SK-N-SH (cell line): ENCODE measurements at regions not wholly inside any gene's neighbourhood (a gene's known extent, or its start where the extent isn't known, plus 50 kb on each side); places are given as distances from the start of the nearest gene placed in this dataset.

Source experiments
- CTCF ChIA-PET: fragments of 300-600, 350-600 bp; formaldehyde crosslinking; extraction: SDS; loops from one replicate; lab custom pipeline; 2021; lab: Yijun Ruan, JAX
- POLR2A ChIA-PET: fragments of 350-600 bp; sonication (Branson Sonifier 250); formaldehyde crosslinking; extraction: SDS; loops from one replicate; lab custom pipeline; 2020; ENCODE audit warnings: antibody characterized with exemption, inconsistent platforms; lab: Yijun Ruan, JAX
- DNase-seq: peaks from one replicate; pipeline ENCODE4 v3.0.0; 2012
- H2AFZ ChIP-seq: fragments of 200-600 bp; sonication (generic); 2 replicates; pipeline ENCODE4 v1.8.1; 2016; ENCODE audit warnings: antibody characterized with exemption, mild to moderate bottlenecking, low read depth
- H3F3A ChIP-seq: fragments of 200-600 bp; sonication (generic); replicated peaks from 2 replicates; pipeline ENCODE3; 2016; ENCODE audit warnings: antibody characterized with exemption, mild to moderate bottlenecking; ENCODE audit not compliant: insufficient read depth
- H3K27ac ChIP-seq, 2 experiments: fragments of 200-500 bp in 1 of 2; fragments of 200-600 bp in 1 of 2; sonication (Bioruptor generic) in 1 of 2; sonication (generic), shearing (Covaris generic) in 1 of 2; 2 replicates each; pipeline versions ENCODE4 v1.5.1 to v1.6.1; 2014 to 2016; ENCODE audit warnings: low read depth in 2 of 2, inconsistent platforms in 1 of 2, low read length in 1 of 2, mild to moderate bottlenecking in 1 of 2, mixed read lengths in 1 of 2
- H3K27me3 ChIP-seq: fragments of 200-600 bp; sonication (generic), shearing (Covaris generic); 2 replicates; pipeline ENCODE4 v1.6.1; 2016; ENCODE audit warnings: mixed run types; ENCODE audit not compliant: insufficient read depth
- H3K36me3 ChIP-seq, 2 experiments: fragments of 200-500 bp in 1 of 2; fragments of 200-600 bp in 1 of 2; sonication (Bioruptor generic) in 1 of 2; sonication (generic) in 1 of 2; replicated peaks in 1 of 2; 2 replicates each; pipeline versions ENCODE3 to v1.5.1; 2014 to 2016; ENCODE audit warnings: low read length in 1 of 2, mild to moderate bottlenecking in 1 of 2; ENCODE audit not compliant: insufficient read depth in 2 of 2, control insufficient read depth in 1 of 2
- H3K4me1 ChIP-seq, 2 experiments: fragments of 200-500 bp in 1 of 2; fragments of 200-600 bp in 1 of 2; sonication (Bioruptor generic) in 1 of 2; sonication (generic), shearing (Covaris generic) in 1 of 2; 2 replicates each; pipeline versions ENCODE4 v1.5.1 to v1.6.1; 2014 to 2016; ENCODE audit warnings: low read depth in 1 of 2, low read length in 1 of 2, mixed run types in 1 of 2; ENCODE audit not compliant: insufficient read depth in 2 of 2, control insufficient read depth in 1 of 2
- H3K4me2 ChIP-seq: fragments of 200-600 bp; sonication (generic), shearing (Covaris generic); 2 replicates; pipeline ENCODE4 v1.6.1; 2017; ENCODE audit warnings: mixed run types
- H3K4me3 ChIP-seq, 2 experiments: fragments of 200-500 bp in 1 of 2; fragments of 200-600 bp in 1 of 2; sonication (Bioruptor generic) in 1 of 2; sonication (generic), shearing (Covaris generic) in 1 of 2; 2 replicates each; pipeline versions ENCODE4 v1.5.1 to v1.8.1; 2014 to 2016; ENCODE audit warnings: low read depth in 2 of 2, inconsistent platforms in 1 of 2, low read length in 1 of 2, mild to moderate bottlenecking in 1 of 2, mixed read lengths in 1 of 2, moderate library complexity in 1 of 2
- H3K79me2 ChIP-seq: fragments of 200-600 bp; sonication (generic); 2 replicates; pipeline ENCODE4 v1.8.1; 2017; ENCODE audit warnings: mild to moderate bottlenecking; ENCODE audit not compliant: insufficient read depth
- H3K9ac ChIP-seq: fragments of 200-600 bp; sonication (generic); 2 replicates; pipeline ENCODE4 v1.6.1; 2017; ENCODE audit warnings: mixed run types
- H3K9me2 ChIP-seq: fragments of 200-600 bp; sonication (generic); 2 replicates; pipeline ENCODE4 v1.6.1; 2017; ENCODE audit warnings: mixed run types
- H3K9me3 ChIP-seq: fragments of 200-600 bp; sonication (generic); 2 replicates; pipeline ENCODE4 v1.6.1; 2017; ENCODE audit warnings: mixed run types, mild to moderate bottlenecking, moderate library complexity
- H4K20me1 ChIP-seq: fragments of 200-600 bp; sonication (generic); 2 replicates; pipeline ENCODE4 v1.6.1; 2017; ENCODE audit warnings: mild to moderate bottlenecking, mixed run types; ENCODE audit not compliant: insufficient read depth
- ELF1 ChIP-seq: IDR thresholded peaks from 2 replicates; pipeline ENCODE4 v1.4.0; 2012
- FOSL2 ChIP-seq: IDR thresholded peaks from 2 replicates; pipeline ENCODE4 v1.4.0; 2012; ENCODE audit warnings: low read depth, mild to moderate bottlenecking, moderate library complexity, borderline replicate concordance
- FOXM1 ChIP-seq: IDR thresholded peaks from 2 replicates; pipeline ENCODE4 v1.4.0; 2012; ENCODE audit warnings: low read depth, mild to moderate bottlenecking
- GABPA ChIP-seq: IDR thresholded peaks from 2 replicates; pipeline ENCODE4 v1.4.0; 2012; ENCODE audit warnings: low read depth, mild to moderate bottlenecking
- GATA2 ChIP-seq: sonication (generic); formaldehyde crosslinking; IDR thresholded peaks from 2 replicates; pipeline ENCODE4 v1.5.0; 2020; ENCODE audit warnings: mild to moderate bottlenecking, missing genetic modification reagents
- JUND ChIP-seq: IDR thresholded peaks from 2 replicates; pipeline ENCODE4 v1.4.0; 2012
- MEF2A ChIP-seq: IDR thresholded peaks from 2 replicates; pipeline ENCODE4 v1.4.0; 2012; ENCODE audit warnings: low read depth, borderline replicate concordance
- MXI1 ChIP-seq: IDR thresholded peaks from 2 replicates; pipeline ENCODE4 v1.6.1; 2012; ENCODE audit warnings: mild to moderate bottlenecking, low read depth, low read length, improper control_type of control experiment
- NFIC ChIP-seq: IDR thresholded peaks from 2 replicates; pipeline ENCODE4 v1.4.0; 2012; ENCODE audit warnings: borderline replicate concordance
- NRF1 ChIP-seq: IDR thresholded peaks from 2 replicates; pipeline ENCODE4 v1.6.1; 2012; ENCODE audit warnings: low read depth, mild to moderate bottlenecking, low read length
- RAD21 ChIP-seq: IDR thresholded peaks from 2 replicates; pipeline ENCODE4 v1.6.1; 2012; ENCODE audit warnings: mild to moderate bottlenecking, low read length
- RCOR1 ChIP-seq: fragments of 150-350 bp; IDR thresholded peaks from 2 replicates; pipeline ENCODE4 v1.6.1; 2017; ENCODE audit warnings: antibody characterized with exemption, low read length
- REST ChIP-seq: IDR thresholded peaks from 2 replicates; pipeline ENCODE4 v1.6.1; 2012; ENCODE audit warnings: mild to moderate bottlenecking, low read depth, low read length, moderate library complexity
- RXRA ChIP-seq: IDR thresholded peaks from 2 replicates; pipeline ENCODE4 v1.4.0; 2012; ENCODE audit warnings: low read depth, mild to moderate bottlenecking, borderline replicate concordance
- SMC3 ChIP-seq: IDR thresholded peaks from 2 replicates; pipeline ENCODE4 v1.6.1; 2012; ENCODE audit warnings: low read depth, low read length, improper control_type of control experiment
- TCF12 ChIP-seq: IDR thresholded peaks from 2 replicates; pipeline ENCODE4 v1.4.0; 2012
- YY1 ChIP-seq: IDR thresholded peaks from 2 replicates; pipeline ENCODE4 v1.4.0; 2012; ENCODE audit warnings: low read depth, mild to moderate bottlenecking
- WGBS: methylation state at CpG from one replicate; pipeline ENCODE4 v1.1.6; 2017; ENCODE audit warnings: low lambda C conversion rate; 5-methylcytosine and 5-hydroxymethylcytosine counted together
- TF ChIP-seq, protein P1 (sequence below): IDR thresholded peaks from 2 replicates; pipeline ENCODE4 v1.4.0; 2012; ENCODE audit warnings: low read depth, borderline replicate concordance
- TF ChIP-seq, protein P2 (sequence below): fragments of 150-350 bp; IDR thresholded peaks from 2 replicates; pipeline ENCODE4 v1.6.1; 2017; ENCODE audit warnings: antibody characterized with exemption, low read length, low read depth, borderline replicate concordance

GRCh38 chr11:134761926-134762247, 349.8 kb upstream of the B3GAT1 start:
- H3K9ac ChIP-seq, result no peak overlapping the region
- TF ChIP-seq RCOR1 (no peak), GABPA (no peak)
- TF ChIP-seq, protein P1, sequence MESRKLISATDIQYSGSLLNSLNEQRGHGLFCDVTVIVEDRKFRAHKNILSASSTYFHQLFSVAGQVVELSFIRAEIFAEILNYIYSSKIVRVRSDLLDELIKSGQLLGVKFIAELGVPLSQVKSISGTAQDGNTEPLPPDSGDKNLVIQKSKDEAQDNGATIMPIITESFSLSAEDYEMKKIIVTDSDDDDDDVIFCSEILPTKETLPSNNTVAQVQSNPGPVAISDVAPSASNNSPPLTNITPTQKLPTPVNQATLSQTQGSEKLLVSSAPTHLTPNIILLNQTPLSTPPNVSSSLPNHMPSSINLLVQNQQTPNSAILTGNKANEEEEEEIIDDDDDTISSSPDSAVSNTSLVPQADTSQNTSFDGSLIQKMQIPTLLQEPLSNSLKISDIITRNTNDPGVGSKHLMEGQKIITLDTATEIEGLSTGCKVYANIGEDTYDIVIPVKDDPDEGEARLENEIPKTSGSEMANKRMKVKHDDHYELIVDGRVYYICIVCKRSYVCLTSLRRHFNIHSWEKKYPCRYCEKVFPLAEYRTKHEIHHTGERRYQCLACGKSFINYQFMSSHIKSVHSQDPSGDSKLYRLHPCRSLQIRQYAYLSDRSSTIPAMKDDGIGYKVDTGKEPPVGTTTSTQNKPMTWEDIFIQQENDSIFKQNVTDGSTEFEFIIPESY, result no peak
- DNase-seq, result no peak
- H3K27ac ChIP-seq, result no peak overlapping the region
- H3K4me2 ChIP-seq, result no peak overlapping the region
- no peak overlapping the region for H2AFZ ChIP-seq
- H3K79me2 ChIP-seq, result no peaks in the 10 kb centered on the region
- 75% methylated on average over 19 of the region's 20 CpGs for WGBS
- no peaks in the 10 kb centered on the region for H3F3A ChIP-seq
- H3K9me2 ChIP-seq, result no peaks in the 10 kb centered on the region
- H4K20me1 ChIP-seq, result no peaks in the 10 kb centered on the region
- POLR2A ChIA-PET, result no interaction called here
- H3K36me3 ChIP-seq, result no peaks in the 10 kb centered on the region
- H3K9me3 ChIP-seq, result no peaks in the 10 kb centered on the region
- H3K4me1 ChIP-seq, result peaks cover 0 to 11% of the 10 kb centered on the region in 2 experiments; a peak in 1 of 4 replicates
- CTCF ChIA-PET, result no interaction called here
- no peaks in the 10 kb centered on the region for H3K27me3 ChIP-seq
- no peak overlapping the region for H3K4me3 ChIP-seq

GRCh38 chr11:134761386-134761785, 349.3 kb upstream of the B3GAT1 start:
- H3K4me3 ChIP-seq, result no peak overlapping the region
- no peaks in the 10 kb centered on the region for H3K79me2 ChIP-seq
- no peaks in the 10 kb centered on the region for H3F3A ChIP-seq
- ChIA-PET POLR2A (no interaction called here), CTCF (no interaction called here)
- no peak overlapping the region for H3K27ac ChIP-seq
- H3K9me2 ChIP-seq, result no peaks in the 10 kb centered on the region
- H2AFZ ChIP-seq, result no peak overlapping the region
- no peaks in the 10 kb centered on the region for H3K27me3 ChIP-seq
- H3K36me3 ChIP-seq, result no peaks in the 10 kb centered on the region
- peaks cover 0 to 11% of the 10 kb centered on the region in 2 experiments; a peak in 1 of 4 replicates for H3K4me1 ChIP-seq
- DNase-seq, result no peak
- no peak overlapping the region for H3K4me2 ChIP-seq
- WGBS, result 53% methylated on average over 12 of the region's 12 CpGs
- no peak for TF ChIP-seq JUND
- TF ChIP-seq, protein P1, result no peak
- TF ChIP-seq RAD21, result no peak
- TF ChIP-seq REST, result no peak
- TF ChIP-seq FOXM1, result no peak
- TF ChIP-seq, protein P2, sequence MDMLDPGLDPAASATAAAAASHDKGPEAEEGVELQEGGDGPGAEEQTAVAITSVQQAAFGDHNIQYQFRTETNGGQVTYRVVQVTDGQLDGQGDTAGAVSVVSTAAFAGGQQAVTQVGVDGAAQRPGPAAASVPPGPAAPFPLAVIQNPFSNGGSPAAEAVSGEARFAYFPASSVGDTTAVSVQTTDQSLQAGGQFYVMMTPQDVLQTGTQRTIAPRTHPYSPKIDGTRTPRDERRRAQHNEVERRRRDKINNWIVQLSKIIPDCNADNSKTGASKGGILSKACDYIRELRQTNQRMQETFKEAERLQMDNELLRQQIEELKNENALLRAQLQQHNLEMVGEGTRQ, result no peak
- no peak for TF ChIP-seq YY1
- no peak for TF ChIP-seq TCF12
- TF ChIP-seq FOSL2, result no peak
- TF ChIP-seq NFIC, result no peak
- TF ChIP-seq RXRA, result no peak
- TF ChIP-seq NRF1, result no peak
- no peak for TF ChIP-seq MEF2A
- no peak for TF ChIP-seq GATA2
- no peak for TF ChIP-seq GABPA
- TF ChIP-seq MXI1, result no peak
- no peak for TF ChIP-seq ELF1
- no peak for TF ChIP-seq SMC3
- no peak overlapping the region for H3K9ac ChIP-seq
- H4K20me1 ChIP-seq, result no peaks in the 10 kb centered on the region
- no peaks in the 10 kb centered on the region for H3K9me3 ChIP-seq
